GM19035 (cell line): ENCODE measurements at regions not wholly inside any gene's neighbourhood (a gene's known extent, or its start where the extent isn't known, plus 50 kb on each side); places are given as distances from the start of the nearest gene placed in this dataset.
"Not testable (repeated sequence)": the region's sequence is repeated elsewhere in the genome, so short reads cannot be mapped to it uniquely, and the experiment has no call there.

Experiments
- ATAC-seq: cut with Tn5 transposase; IDR thresholded peaks from one replicate; pipeline ENCODE4 v1.9.1; 2021; ENCODE audit not compliant: unreplicated experiment

GRCh38 chr6:14217728-14218518 lies 100.4 kb downstream of the CD83 start:
- no peak for ATAC-seq

DNA sequence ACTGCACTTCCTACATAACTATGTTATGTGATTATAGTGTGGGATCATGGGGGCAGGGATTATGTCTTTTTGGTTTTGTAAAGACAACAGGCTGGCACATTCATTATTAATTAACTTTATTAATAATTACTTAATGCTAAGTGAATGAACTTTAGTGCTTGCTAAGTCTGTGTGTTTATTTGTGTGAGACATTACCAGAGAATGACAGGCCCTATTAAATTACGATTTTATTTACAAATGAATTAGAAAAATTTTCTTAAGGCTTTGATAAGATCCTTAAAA lies 100.9 kb downstream of the CD83 start:
- no peak for ATAC-seq

GRCh38 chr6:14221564-14222279 lies 104.2 kb downstream of the CD83 start:
- ATAC-seq = no peak

GRCh38 chr6:14222956-14223355 lies 105.4 kb downstream of the CD83 start:
- ATAC-seq = no peak

GRCh38 chr6:14224359-14225103 lies 107.0 kb downstream of the CD83 start:
- ATAC-seq = no peak

DNA sequence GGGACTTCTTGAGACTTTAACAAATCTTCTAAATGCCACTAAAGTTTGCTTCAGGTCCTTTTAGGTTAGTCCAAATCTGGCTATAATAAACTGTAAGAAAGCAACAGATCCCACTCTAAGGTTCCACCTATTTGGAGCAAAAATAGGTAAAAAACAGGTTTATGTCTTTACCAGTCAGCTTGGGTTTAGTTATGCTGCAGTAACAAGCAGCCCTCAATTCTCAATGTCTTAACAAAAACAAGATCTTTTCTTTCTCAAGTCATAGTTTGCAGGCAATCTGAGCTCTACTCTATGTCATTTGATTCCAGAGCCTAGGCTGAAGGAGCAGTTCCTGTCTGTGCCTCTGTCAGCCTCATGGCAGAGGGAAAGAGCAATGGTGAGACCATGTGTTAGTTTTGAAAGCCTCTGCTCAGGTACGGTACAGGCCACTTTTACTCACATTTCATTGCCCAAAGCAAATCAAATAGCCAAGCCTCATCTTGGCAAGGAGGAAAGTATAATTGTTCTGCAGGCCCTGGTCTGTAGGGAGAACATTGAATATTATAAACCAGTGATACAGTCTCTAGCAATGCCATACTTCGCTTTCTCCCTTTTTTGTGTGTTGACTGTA lies 108.6 kb downstream of the CD83 start:
- no peak for ATAC-seq

DNA sequence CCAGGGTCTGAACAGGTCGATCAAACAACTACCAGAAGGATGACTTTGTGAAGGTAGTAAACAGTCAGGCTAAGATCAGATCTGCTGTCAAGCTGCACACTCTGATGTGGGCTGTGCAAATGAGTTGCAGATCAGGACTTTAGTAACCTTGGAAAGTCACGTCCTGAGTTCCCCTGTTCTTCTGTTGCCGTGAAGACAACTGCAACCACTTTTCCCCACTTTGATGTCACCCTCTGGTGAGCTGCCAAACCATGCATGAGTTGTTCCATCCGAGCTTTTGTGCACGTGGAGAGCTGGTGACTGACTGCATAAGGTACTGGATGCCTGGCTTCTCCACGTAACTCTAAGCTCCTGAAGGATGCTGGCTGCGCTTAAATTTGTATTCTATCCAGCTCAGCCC lies 111.0 kb downstream of the CD83 start:
- ATAC-seq = no peak

DNA sequence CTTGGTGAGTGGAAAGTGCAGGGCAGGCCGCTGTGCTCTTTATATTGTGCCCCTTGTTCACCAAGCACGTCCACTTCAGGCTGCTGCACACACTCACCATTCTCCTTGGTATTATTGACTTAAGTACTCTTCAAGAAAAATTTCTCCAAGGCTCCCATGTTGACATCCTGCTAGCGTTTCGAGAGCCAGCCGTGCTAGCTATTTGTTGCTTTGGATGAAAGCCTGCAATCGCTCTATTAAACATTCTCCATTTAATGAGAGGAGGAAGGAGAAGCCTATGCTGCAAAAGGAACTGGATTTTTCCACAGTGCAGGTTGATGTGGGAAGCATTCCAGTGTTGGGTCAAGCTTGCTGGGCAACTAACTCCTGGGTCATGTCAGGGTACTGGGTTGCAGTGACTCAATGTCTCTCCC lies 113.5 kb downstream of the CD83 start:
- ATAC-seq = no peak

- ATAC-seq = no peak
Observed at GRCh38 chr6:14231501-14232280, 114.1 kb downstream of the CD83 start.

- ATAC-seq = no peak
Observed at GRCh38 chr6:14232889-14233288, 115.3 kb downstream of the CD83 start.

DNA sequence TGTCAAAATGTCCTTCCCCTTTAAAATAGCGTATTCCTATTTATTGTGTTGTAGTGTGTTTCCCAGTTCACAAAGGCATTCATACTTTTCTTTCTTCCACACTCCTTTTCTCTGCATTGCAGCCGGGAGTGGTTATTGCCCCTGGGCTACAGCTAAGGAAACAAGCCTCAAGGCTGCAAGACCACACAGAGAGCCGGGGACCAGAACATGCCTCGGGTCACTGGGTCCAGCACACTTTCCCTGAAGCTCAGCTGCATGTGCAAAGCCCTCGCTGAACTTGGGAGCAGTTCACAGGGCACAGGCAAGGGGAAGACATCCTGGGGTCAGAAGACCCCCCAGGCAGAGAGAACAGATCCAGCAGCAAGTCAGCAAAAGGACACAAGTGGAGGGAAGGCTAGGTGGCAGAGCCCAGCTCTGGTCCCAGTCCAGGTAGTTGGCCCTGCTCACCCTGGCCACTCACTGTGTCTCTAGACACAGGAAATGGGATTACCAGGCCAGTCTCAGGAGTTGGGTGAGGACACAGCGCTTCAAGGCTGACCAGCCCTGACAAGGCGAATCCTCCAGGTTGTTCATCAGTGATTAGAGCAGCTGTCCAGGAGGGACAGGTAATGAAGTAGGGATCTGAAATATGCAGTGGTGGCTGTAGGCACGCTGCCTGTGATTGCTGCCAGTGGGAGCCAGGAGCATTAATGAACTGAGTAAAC lies 118.2 kb downstream of the CD83 start:
- ATAC-seq = no peak

- ATAC-seq = no peak
Observed at GRCh38 chr6:14239097-14239496, 121.5 kb downstream of the CD83 start.

GRCh38 chr6:14240411-14241166 lies 123.0 kb downstream of the CD83 start:
- ATAC-seq = no peak

DNA sequence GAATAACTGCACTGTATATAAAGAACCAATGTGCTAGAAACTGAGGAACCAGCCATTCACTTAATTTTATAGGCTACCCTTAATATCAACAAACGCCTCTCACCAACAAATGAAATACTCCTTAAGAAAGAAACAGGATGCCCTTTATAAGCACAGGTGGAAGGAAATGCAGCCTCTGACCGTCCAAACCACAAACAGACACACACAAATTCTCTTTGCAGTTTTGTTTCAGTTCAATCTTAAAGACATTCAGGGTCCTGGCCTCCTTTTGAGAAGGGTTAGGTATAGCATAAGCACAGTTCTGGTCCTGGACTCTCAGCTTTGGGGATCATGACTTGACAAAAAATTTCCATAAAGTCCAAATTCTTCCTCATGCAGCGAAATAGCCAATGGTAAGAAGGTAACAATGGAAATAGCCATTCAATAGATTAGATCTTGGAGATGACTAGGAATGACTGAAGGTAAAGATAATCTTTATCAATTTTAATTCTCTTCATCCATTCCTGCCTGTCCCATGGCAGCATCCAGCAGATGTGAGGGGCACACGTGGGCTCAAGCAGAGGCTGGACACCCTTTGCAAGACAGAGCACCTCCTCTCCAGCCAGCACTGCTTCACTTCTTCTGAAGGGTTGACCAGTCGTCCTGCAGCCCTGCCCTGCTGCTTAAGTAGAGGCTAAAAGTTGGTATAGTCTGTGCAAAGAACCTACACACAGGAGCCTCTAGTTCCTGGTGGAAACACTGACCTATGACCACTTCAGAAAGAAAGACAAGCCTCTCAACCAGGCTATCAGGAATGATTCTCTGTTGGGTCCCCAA lies 123.9 kb downstream of the CD83 start:
- ATAC-seq = no peak

GRCh38 chr6:14242912-14243311 lies 125.3 kb downstream of the CD83 start:
- not testable (repeated sequence) for ATAC-seq

DNA sequence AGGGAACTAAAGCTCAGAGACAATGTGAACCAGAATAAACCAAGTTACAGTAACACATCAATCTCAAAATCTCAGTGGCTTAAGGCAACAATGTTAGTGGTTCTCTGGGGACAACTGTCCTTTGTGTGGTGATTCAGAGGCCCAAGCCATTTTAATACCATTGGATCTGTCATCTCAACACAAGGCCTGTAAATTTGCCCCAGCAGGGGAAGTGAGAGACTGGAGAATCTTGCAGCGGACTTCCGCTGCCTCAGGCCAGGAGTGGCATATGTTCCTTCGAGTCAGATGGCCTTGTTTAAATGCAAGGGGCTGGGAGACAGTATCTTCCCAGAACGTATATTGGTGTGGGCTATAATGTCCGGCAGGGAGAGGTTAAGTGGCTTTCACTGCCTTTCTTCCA lies 126.0 kb downstream of the CD83 start:
- no peak for ATAC-seq

- ATAC-seq = no peak
Observed at GRCh38 chr6:14246876-14247275, 129.3 kb downstream of the CD83 start.

GRCh38 chr6:14250573-14250972 lies 133.0 kb downstream of the CD83 start:
- no peak for ATAC-seq
